Osteoblast (primary cell): ENCODE measurements at regions not wholly inside any gene's neighbourhood (a gene's known extent, or its start where the extent isn't known, plus 50 kb on each side); places are given as distances from the start of the nearest gene placed in this dataset.

Experiments
- DNase-seq: peaks from one replicate; pipeline ENCODE4 v3.0.0; 2011; ENCODE audit warnings: low spot score, mixed read lengths; ENCODE audit not compliant: insufficient read length; ENCODE audit errors: missing footprints
- H2AFZ ChIP-seq: 2 replicates; pipeline ENCODE4 v1.6.0; 2011; ENCODE audit warnings: mild to moderate bottlenecking, low read length
- H3K27ac ChIP-seq: 2 replicates; pipeline ENCODE4 v1.5.1; 2011; ENCODE audit warnings: mild to moderate bottlenecking, low read depth, low read length, moderate library complexity
- H3K27me3 ChIP-seq: 2 replicates; pipeline ENCODE4 v1.6.0; 2012; ENCODE audit warnings: mild to moderate bottlenecking, control low read depth, inconsistent platforms, low read length, moderate library complexity; ENCODE audit not compliant: insufficient read depth
- H3K36me3 ChIP-seq: 2 replicates; pipeline ENCODE4 v1.5.1; 2011; ENCODE audit warnings: mild to moderate bottlenecking, low read length, control low read depth, moderate library complexity; ENCODE audit not compliant: insufficient read depth
- H3K4me1 ChIP-seq: 2 replicates; pipeline ENCODE4 v1.5.1; 2011; ENCODE audit warnings: mild to moderate bottlenecking, low read length, control low read depth, moderate library complexity; ENCODE audit not compliant: insufficient read depth
- H3K4me2 ChIP-seq: 2 replicates; pipeline ENCODE4 v1.6.0; 2011; ENCODE audit warnings: mild to moderate bottlenecking, low read length; ENCODE audit not compliant: insufficient read depth
- H3K4me3 ChIP-seq: fragments of 200-600 bp; sonication (generic); 3 replicates; pipeline ENCODE4 v1.5.1; 2012; ENCODE audit warnings: mild to moderate bottlenecking, low read length, inconsistent platforms; ENCODE audit not compliant: insufficient read depth
- H3K79me2 ChIP-seq: 2 replicates; pipeline ENCODE4 v1.6.0; 2012; ENCODE audit warnings: mild to moderate bottlenecking, low read length, control low read depth, inconsistent platforms; ENCODE audit not compliant: insufficient read depth
- H3K9me3 ChIP-seq: 2 replicates; pipeline ENCODE4 v1.5.1; 2011; ENCODE audit warnings: low read depth, low read length, control low read depth
- H4K20me1 ChIP-seq: 2 replicates; pipeline ENCODE4 v1.6.0; 2012; ENCODE audit warnings: mild to moderate bottlenecking, low read length, control low read depth; ENCODE audit not compliant: insufficient read depth
- CTCF ChIP-seq: IDR thresholded peaks from 2 replicates; pipeline ENCODE4 v1.5.1; 2011; ENCODE audit warnings: mild to moderate bottlenecking, low read depth, low read length, moderate library complexity; ENCODE audit errors: extremely low read depth

GRCh38 chr1:185483217-185483616 is 166.2 kb upstream of the IVNS1ABP start:
- H3K27me3 ChIP-seq, result no peaks in the 10 kb centered on the region
- no peak overlapping the region for H3K4me2 ChIP-seq
- H3K4me3 ChIP-seq, result no peak overlapping the region
- H3K79me2 ChIP-seq, result no peaks in the 10 kb centered on the region
- peaks cover 7% of the 10 kb centered on the region for H3K4me1 ChIP-seq
- no peaks in the 10 kb centered on the region for H3K36me3 ChIP-seq
- H3K9me3 ChIP-seq, result no peaks in the 10 kb centered on the region
- H2AFZ ChIP-seq, result peak overlapping the region; percentile 63
- TF ChIP-seq CTCF, result no peak
- H4K20me1 ChIP-seq, result no peaks in the 10 kb centered on the region
- peak overlapping the region; percentile 76 for H3K27ac ChIP-seq
- no peak for DNase-seq

DNA sequence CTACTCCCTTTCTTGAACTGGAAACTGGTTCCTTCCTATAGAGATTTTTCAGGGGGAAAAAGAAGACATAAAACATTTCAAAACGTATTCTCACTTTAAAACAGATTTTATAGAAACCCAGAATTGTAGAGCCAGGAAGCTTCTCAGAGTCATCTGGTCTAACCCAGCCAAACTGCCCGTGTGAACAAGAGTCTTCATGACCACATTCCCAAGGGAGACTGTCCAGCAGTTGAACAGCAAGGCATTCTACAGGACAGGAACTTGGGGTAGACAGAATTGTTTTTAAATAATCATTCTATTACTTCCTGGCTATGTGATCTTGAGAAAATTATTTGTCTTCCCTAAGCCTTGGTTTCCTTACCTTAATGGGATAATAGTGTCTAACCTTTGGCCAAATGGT is 163.5 kb upstream of the IVNS1ABP start:
- H3K9me3 ChIP-seq, result no peaks in the 10 kb centered on the region
- no peaks in the 10 kb centered on the region for H4K20me1 ChIP-seq
- H3K4me3 ChIP-seq, result no peak overlapping the region
- peak; percentile 55 for DNase-seq
- no peak overlapping the region for H3K27ac ChIP-seq
- TF ChIP-seq CTCF, result no peak
- no peak overlapping the region for H3K4me2 ChIP-seq
- no peak overlapping the region for H2AFZ ChIP-seq
- no peaks in the 10 kb centered on the region for H3K79me2 ChIP-seq
- peaks cover 7% of the 10 kb centered on the region for H3K4me1 ChIP-seq
- no peaks in the 10 kb centered on the region for H3K36me3 ChIP-seq
- no peaks in the 10 kb centered on the region for H3K27me3 ChIP-seq

DNA sequence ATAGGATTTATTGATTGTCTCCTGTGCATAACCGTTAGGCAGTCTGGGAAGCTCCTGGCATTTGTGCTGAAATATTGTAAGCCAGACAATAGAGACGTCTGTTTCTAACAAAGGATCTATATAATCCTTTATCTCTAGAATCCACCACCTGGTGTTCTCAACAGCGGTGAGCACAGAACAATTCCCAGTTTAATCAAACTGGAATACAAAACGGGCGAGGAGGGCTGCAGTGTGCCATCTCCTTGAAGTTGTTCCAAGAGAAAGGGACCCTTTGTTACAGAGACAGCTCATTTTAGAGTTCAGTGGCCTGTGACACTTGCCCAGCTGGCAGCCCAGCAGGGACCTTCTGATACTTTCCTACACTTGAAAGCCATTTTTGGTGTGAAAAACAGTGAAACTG is 162.8 kb upstream of the IVNS1ABP start:
- Histone ChIP-seq H2AFZ (no peak overlapping the region), H3K27me3 (no peaks in the 10 kb centered on the region), H3K4me2 (no peak overlapping the region), H3K9me3 (no peaks in the 10 kb centered on the region), H3K79me2 (no peaks in the 10 kb centered on the region), H4K20me1 (no peaks in the 10 kb centered on the region), H3K27ac (no peak overlapping the region), H3K36me3 (no peaks in the 10 kb centered on the region), H3K4me3 (no peak overlapping the region), H3K4me1 (peaks cover 7% of the 10 kb centered on the region)
- DNase-seq, result no peak
- no peak for TF ChIP-seq CTCF

DNA sequence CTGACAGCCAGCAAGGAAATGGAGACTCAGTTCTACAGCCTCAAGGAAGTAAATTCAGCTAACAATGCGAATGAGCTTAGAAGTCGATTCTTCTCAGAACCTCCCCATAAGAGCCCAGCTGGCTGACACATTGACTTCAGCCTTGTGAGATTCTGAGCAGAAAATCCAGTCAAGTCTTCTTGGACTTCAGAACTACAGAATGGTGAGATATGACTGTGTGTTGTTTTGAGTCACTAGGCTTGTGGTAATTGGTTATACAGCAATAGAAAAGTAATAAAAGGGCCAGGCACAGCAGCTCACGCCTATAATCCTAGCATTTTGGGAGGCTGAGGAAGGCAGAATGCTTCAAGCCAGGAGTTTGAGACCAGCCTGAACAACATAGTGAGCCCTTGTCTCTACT is 161.8 kb upstream of the IVNS1ABP start:
- Histone ChIP-seq H3K4me3 (no peak overlapping the region), H3K27me3 (no peaks in the 10 kb centered on the region), H3K79me2 (no peaks in the 10 kb centered on the region), H3K36me3 (no peaks in the 10 kb centered on the region), H2AFZ (no peak overlapping the region), H3K27ac (no peak overlapping the region), H3K4me1 (peaks cover 5% of the 10 kb centered on the region), H4K20me1 (no peaks in the 10 kb centered on the region), H3K9me3 (no peaks in the 10 kb centered on the region), H3K4me2 (no peak overlapping the region)
- DNase-seq, result no peak
- TF ChIP-seq CTCF, result no peak
